CD4-positive, CD25-positive, alpha-beta regulatory T cell (primary cell): ENCODE measurements at regions not wholly inside any gene's neighbourhood (a gene's known extent, or its start where the extent isn't known, plus 50 kb on each side); places are given as distances from the start of the nearest gene placed in this dataset.

ENCODE experiments used
- ATAC-seq, 2 donors: fragments of 150-1000 bp; cut with Tn5 transposase; one replicate each; pipeline ENCODE4 v1.10.0; 2021; ENCODE audit warnings: low read depth in 2 of 2, moderate number of reproducible peaks in 2 of 2, moderate library complexity in 1 of 2
- DNase-seq, 3 donors: peaks; one replicate each; pipeline versions ENCODE4 v3.0.0 to v3.0.0-alpha.2; 2012 to 2022; ENCODE audit warnings: mixed read lengths in 1 of 3
- H3K27ac ChIP-seq: one replicate; pipeline ENCODE4 v1.7.0; 2013; ENCODE audit warnings: mild to moderate bottlenecking, low read length; ENCODE audit not compliant: insufficient read depth, poor library complexity, severe bottlenecking
- H3K27me3 ChIP-seq: one replicate; pipeline ENCODE4 v1.7.0; 2013; ENCODE audit warnings: low read length; ENCODE audit not compliant: control insufficient read depth, insufficient read depth
- H3K36me3 ChIP-seq: one replicate; pipeline ENCODE4 v1.7.0; 2013; ENCODE audit warnings: mild to moderate bottlenecking, low read length, moderate library complexity; ENCODE audit not compliant: control insufficient read depth, insufficient read depth
- H3K4me1 ChIP-seq: 2 replicates; pipeline ENCODE4 v1.7.0; 2013; ENCODE audit warnings: mild to moderate bottlenecking, low read length; ENCODE audit not compliant: insufficient read depth, control insufficient read depth, poor library complexity, severe bottlenecking
- H3K4me3 ChIP-seq: one replicate; pipeline ENCODE4 v1.7.0; 2013; ENCODE audit warnings: low read depth, mild to moderate bottlenecking, low read length, moderate library complexity
- H3K9me3 ChIP-seq, 2 experiments: 1 replicate in 1 of 2; 2 replicates in 1 of 2; pipeline ENCODE4 v1.7.0; 2013; ENCODE audit warnings: low read length in 2 of 2, mild to moderate bottlenecking in 1 of 2, moderate library complexity in 1 of 2; ENCODE audit not compliant: control insufficient read depth in 2 of 2
- H3K27ac Mint-ChIP-seq, 3 donors: one replicate each; pipeline ENCODE4 v1.8.0; 2020 to 2022; ENCODE audit warnings: mild to moderate bottlenecking in 3 of 3, mixed read lengths in 3 of 3, moderate library complexity in 2 of 3
- H3K27me3 Mint-ChIP-seq: one replicate; pipeline ENCODE4 v1.8.0; 2022; ENCODE audit warnings: mild to moderate bottlenecking, mixed read lengths
- H3K36me3 Mint-ChIP-seq: one replicate; pipeline ENCODE4 v1.8.0; 2020; ENCODE audit warnings: mixed read lengths
- H3K4me1 Mint-ChIP-seq, 4 donors: one replicate each; pipeline ENCODE4 v1.8.0; 2020 to 2022; ENCODE audit warnings: mixed read lengths in 4 of 4, mild to moderate bottlenecking in 1 of 4
- H3K4me3 Mint-ChIP-seq, 4 donors: one replicate each; pipeline ENCODE4 v1.8.0; 2020 to 2022; ENCODE audit warnings: mild to moderate bottlenecking in 4 of 4, mixed read lengths in 4 of 4, moderate library complexity in 3 of 4
- H3K9me3 Mint-ChIP-seq, 7 donors: one replicate each; pipeline ENCODE4 v1.8.0; 2020 to 2022; ENCODE audit warnings: mixed read lengths in 7 of 7, mild to moderate bottlenecking in 3 of 7, moderate library complexity in 2 of 7

DNA sequence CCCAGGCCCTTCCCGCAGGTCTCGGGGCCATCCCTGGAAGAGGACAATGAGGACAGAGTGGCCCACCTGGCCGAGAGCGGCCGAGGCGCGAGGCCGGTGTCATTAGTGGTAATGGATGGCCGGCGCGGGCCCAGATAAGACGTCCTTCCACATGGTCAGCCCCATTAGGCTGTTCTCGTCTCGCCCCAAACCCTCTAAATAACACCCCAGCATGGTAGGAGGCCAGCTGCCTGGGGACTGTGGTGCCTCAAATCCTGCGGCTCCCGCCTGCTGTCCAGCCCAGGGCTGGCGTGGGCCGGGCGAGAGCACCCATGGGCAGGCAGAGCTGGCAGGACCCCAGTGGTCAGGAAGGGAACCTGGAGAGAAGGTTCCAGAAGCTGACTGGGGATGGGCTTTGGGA, 121.7 kb downstream of the FAM53A start:
- DNase-seq (no peak), ATAC-seq (no peak)
- Mint-ChIP-seq H3K27me3 (peaks cover 11% of the 10 kb centered on the region), H3K36me3 (no peaks in the 10 kb centered on the region), H3K9me3 (no peaks in the 10 kb centered on the region), H3K4me3 (no peak overlapping the region), H3K27ac (no peak overlapping the region), H3K4me1 (peaks cover 0 to 11% (median 0%) of the 10 kb centered on the region in 4 donors)
- no peaks in the 10 kb centered on the region for H3K9me3 ChIP-seq
- no peaks in the 10 kb centered on the region for H3K4me1 ChIP-seq
- no peak overlapping the region for H3K4me3 ChIP-seq
- no peaks in the 10 kb centered on the region for H3K27me3 ChIP-seq
- no peak overlapping the region for H3K27ac ChIP-seq
- no peaks in the 10 kb centered on the region for H3K36me3 ChIP-seq

DNA sequence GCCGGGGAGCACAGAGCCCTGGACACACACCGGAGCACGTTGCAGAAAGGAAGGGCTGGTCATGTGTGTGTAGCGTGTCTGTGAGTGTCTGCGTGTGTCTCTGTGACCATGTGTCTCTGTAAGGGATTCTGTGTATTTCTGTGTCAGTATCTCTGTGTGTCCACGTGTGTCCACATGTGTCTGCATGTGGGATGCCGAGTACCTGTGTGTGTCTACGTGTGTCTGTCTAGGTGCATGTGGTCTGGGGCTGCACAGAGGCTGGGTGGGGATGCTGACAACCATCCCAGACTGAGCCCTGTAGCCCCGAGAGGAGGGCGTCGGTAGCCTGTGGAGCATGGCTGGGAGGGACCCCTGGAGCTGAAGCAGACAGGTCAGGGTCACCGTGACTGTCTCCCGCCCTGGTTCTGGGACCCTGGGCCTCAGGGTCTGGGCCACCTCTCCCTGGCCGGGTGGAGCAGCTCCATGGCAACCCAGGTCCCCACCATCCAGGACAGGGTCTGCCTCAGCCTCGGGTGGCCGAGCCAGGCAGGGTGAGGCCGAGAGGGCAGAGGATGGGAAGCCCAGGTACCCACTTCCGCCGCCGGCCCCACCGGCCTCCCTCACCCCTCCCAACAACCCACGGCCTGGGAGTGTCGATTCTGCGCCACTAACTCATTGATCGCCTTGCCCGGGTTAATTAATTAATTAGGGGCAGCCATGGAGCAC, 122.7 kb downstream of the FAM53A start:
- no peaks in the 10 kb centered on the region for H3K9me3 ChIP-seq
- H3K27ac ChIP-seq, result no peak overlapping the region
- Mint-ChIP-seq H3K4me3 (no peak overlapping the region), H3K27me3 (peaks cover 15% of the 10 kb centered on the region), H3K4me1 (peaks cover 0 to 11% (median 0%) of the 10 kb centered on the region in 4 donors), H3K36me3 (no peaks in the 10 kb centered on the region), H3K27ac (no peak overlapping the region), H3K9me3 (no peaks in the 10 kb centered on the region)
- H3K27me3 ChIP-seq, result no peaks in the 10 kb centered on the region
- H3K36me3 ChIP-seq, result no peaks in the 10 kb centered on the region
- DNase-seq (no peak), ATAC-seq (no peak)
- no peaks in the 10 kb centered on the region for H3K4me1 ChIP-seq
- no peak overlapping the region for H3K4me3 ChIP-seq

DNA sequence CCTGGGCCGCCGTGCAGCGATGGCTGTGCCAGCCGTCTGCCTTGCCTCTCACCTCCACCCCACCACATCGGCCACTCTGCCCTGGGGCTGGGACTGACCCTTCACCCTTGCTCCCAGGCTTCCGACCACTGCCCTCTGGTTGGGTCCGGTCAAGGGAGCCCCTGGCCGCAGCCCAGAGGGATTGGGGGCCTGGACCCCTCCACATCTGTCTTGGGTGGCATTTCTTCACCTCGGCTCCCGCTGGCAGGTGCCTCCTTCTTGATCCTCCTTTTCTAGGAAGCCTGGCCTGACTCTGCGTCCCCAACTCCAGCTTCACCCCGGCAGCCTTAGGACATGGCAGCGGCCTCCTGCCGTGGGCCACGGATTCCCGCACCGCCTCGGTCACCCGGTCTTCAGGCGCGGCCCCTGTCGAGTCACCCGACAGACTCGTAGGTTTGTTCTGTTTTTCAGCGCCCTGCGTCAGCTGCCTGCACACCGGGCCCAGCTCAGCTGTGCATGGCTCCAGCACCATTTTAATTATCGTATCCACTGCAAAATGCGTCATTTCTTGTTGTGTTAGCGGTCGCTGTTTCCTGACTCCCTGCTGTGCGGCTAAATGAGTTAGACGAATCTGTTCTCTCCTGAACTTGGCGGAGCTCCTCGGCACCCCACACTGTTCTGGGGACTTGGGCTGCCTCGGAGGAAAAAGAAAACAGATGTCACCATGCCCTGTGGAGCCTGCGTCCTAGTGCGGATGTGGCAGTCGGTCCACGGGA, 124.0 kb downstream of the FAM53A start:
- Histone ChIP-seq H3K9me3 (no peaks in the 10 kb centered on the region), H3K27ac (no peak overlapping the region), H3K27me3 (no peaks in the 10 kb centered on the region), H3K4me3 (no peak overlapping the region), H3K36me3 (no peaks in the 10 kb centered on the region), H3K4me1 (no peaks in the 10 kb centered on the region)
- peaks cover 0 to 4% (median 0%) of the 10 kb centered on the region in 4 donors for H3K4me1 Mint-ChIP-seq
- no peak overlapping the region for H3K27ac Mint-ChIP-seq
- ATAC-seq (no peak), DNase-seq (no peak)
- H3K9me3 Mint-ChIP-seq, result no peaks in the 10 kb centered on the region
- H3K36me3 Mint-ChIP-seq, result no peaks in the 10 kb centered on the region
- H3K4me3 Mint-ChIP-seq, result no peak overlapping the region
- peaks cover 16% of the 10 kb centered on the region for H3K27me3 Mint-ChIP-seq

DNA sequence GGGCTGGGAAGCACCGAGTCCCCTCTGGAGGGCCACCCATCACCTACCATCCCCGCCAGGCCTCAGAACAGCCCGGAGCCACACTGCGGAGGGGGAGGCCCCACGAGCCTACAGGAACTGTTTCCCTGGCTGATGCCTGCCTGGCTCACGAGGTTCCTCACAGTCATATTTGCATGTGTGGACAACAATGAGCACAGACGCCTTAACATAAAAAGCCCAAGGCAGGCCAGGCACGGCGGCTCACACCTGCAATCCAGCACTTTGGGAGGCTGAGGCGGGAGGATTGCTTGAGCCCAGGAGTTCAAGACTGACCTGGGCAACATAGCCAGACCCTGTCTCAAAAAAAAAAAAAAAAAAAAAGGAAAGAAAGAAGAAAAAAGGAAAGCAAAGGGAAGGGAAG, 125.9 kb downstream of the FAM53A start:
- Histone ChIP-seq H3K4me3 (no peak overlapping the region), H3K27me3 (no peaks in the 10 kb centered on the region), H3K27ac (no peak overlapping the region), H3K36me3 (no peaks in the 10 kb centered on the region), H3K4me1 (no peaks in the 10 kb centered on the region), H3K9me3 (no peaks in the 10 kb centered on the region)
- Mint-ChIP-seq H3K4me1 (no peaks in the 10 kb centered on the region), H3K4me3 (no peak overlapping the region), H3K9me3 (no peaks in the 10 kb centered on the region), H3K27me3 (peaks cover 20% of the 10 kb centered on the region), H3K27ac (no peak overlapping the region), H3K36me3 (no peaks in the 10 kb centered on the region)
- no peak for ATAC-seq
- no peak for DNase-seq

DNA sequence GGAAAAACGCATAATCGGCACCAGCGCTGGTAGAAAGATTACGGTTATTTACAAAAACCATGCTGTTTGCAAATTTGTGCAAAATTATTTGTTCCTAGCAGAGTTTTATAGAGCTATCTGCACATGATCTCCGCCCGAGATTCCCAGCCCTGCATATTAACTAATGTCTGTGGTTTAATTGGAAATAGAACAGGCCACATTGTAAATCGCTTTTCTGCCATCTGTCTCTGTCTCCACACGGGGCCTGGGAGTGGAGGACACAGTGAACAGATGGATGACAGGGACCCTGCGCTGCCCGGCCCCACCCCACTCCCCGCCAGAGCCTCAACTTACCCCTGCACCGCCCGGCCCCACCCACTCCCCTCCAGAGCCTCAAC, 126.9 kb downstream of the FAM53A start:
- H3K4me3 ChIP-seq, result no peak overlapping the region
- no peaks in the 10 kb centered on the region for H3K4me1 Mint-ChIP-seq
- no peaks in the 10 kb centered on the region for H3K36me3 Mint-ChIP-seq
- no peaks in the 10 kb centered on the region for H3K9me3 Mint-ChIP-seq
- H3K27me3 Mint-ChIP-seq, result peaks cover 20% of the 10 kb centered on the region
- H3K27ac Mint-ChIP-seq, result no peak overlapping the region
- no peaks in the 10 kb centered on the region for H3K4me1 ChIP-seq
- no peaks in the 10 kb centered on the region for H3K9me3 ChIP-seq
- ATAC-seq, result no peak
- H3K27me3 ChIP-seq, result no peaks in the 10 kb centered on the region
- DNase-seq, result no peak
- H3K27ac ChIP-seq, result no peak overlapping the region
- no peaks in the 10 kb centered on the region for H3K36me3 ChIP-seq
- H3K4me3 Mint-ChIP-seq, result no peak overlapping the region

DNA sequence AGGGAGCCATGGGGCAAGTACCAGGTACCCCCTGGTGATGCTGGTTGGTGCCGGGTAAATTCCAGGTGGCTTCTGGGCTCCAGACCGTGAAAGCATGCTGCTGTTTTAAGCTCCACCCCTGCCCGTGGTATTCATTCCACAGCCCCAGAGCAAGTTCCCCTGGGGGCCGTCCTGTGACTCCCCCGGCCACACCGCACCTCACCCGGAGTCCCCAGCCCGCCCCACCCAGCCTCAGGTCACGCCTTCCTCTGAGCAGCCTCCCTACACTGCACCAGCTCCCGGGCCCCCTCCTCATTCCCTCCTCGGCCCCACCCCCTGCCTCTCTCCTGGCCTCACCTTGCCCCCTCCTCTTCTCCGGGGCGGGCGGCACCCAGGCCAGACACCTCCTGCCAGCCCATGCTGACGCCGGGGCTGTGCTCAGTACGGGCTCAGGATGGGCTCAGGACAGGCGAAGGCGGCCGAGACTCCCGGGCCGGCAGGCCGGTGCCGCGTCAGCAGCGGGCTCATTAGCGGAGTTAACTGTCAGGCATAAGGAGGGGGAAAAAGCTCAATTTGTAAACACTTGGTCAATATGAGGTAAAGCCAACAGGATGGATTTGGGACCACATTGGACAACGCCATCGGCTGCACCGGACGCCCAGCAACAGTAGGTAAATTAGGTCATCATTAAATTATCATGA, 127.4 kb downstream of the FAM53A start:
- Mint-ChIP-seq H3K27me3 (peaks cover 20% of the 10 kb centered on the region), H3K9me3 (no peaks in the 10 kb centered on the region), H3K4me1 (no peaks in the 10 kb centered on the region), H3K36me3 (no peaks in the 10 kb centered on the region), H3K4me3 (no peak overlapping the region), H3K27ac (no peak overlapping the region)
- H3K36me3 ChIP-seq, result no peaks in the 10 kb centered on the region
- H3K4me1 ChIP-seq, result no peaks in the 10 kb centered on the region
- no peak overlapping the region for H3K27ac ChIP-seq
- no peaks in the 10 kb centered on the region for H3K9me3 ChIP-seq
- no peak overlapping the region for H3K4me3 ChIP-seq
- DNase-seq, result no peak
- ATAC-seq, result no peak
- no peaks in the 10 kb centered on the region for H3K27me3 ChIP-seq

DNA sequence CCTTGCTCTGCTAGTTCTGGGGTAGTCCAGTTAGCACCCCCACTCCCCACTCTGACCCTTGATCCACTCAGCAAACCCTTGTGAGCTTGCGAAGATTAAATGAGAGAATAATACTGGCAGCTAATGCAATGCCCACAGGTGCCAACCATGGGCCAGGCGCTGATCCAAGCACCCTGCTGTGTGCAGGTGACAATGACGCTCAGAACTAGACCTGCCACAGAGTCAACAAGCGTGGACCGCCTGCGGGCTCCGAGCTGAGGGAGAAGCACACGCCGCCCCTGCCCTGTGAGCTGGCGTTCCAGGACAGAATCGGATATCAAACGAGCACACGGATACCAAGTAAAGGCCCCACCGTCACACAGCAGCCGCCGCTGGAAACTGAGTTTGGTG, 129.2 kb downstream of the FAM53A start:
- Histone ChIP-seq H3K9me3 (no peaks in the 10 kb centered on the region), H3K36me3 (no peaks in the 10 kb centered on the region), H3K4me1 (no peaks in the 10 kb centered on the region), H3K27me3 (no peaks in the 10 kb centered on the region), H3K27ac (no peak overlapping the region), H3K4me3 (no peak overlapping the region)
- no peak overlapping the region for H3K27ac Mint-ChIP-seq
- no peak for DNase-seq
- peaks cover 15% of the 10 kb centered on the region for H3K27me3 Mint-ChIP-seq
- H3K4me1 Mint-ChIP-seq, result peaks cover 0 to 4% (median 0%) of the 10 kb centered on the region in 4 donors
- no peak overlapping the region for H3K4me3 Mint-ChIP-seq
- ATAC-seq, result no peak
- H3K9me3 Mint-ChIP-seq, result no peaks in the 10 kb centered on the region
- H3K36me3 Mint-ChIP-seq, result no peaks in the 10 kb centered on the region
